Right cardiac atrium (tissue), 5 donors: ENCODE measurements at regions not wholly inside any gene's neighbourhood (a gene's known extent, or its start where the extent isn't known, plus 50 kb on each side); places are given as distances from the start of the nearest gene placed in this dataset.

ENCODE experiments used
- ATAC-seq, 2 donors: fragments of 200-7000 bp; cut with Tn5 transposase; one replicate each; pipeline versions ENCODE4 v1.8.0 to v1.9.1; 2020; ENCODE audit warnings: moderate library complexity in 2 of 2, mild to moderate bottlenecking in 1 of 2
- DNase-seq, 3 donors: peaks; one replicate each; pipeline ENCODE4 v3.0.0-alpha.2; 2020
- H3K27ac ChIP-seq: one replicate; pipeline ENCODE4 v1.5.1; 2013; ENCODE audit warnings: mild to moderate bottlenecking, low read length, control low read depth, moderate library complexity
- H3K27me3 ChIP-seq: one replicate; pipeline ENCODE4 v1.6.1; 2013; ENCODE audit not compliant: control insufficient read depth, insufficient read depth
- H3K4me1 ChIP-seq: one replicate; pipeline ENCODE4 v1.6.1; 2013; ENCODE audit warnings: low read length; ENCODE audit not compliant: control insufficient read depth, insufficient read depth
- H3K4me3 ChIP-seq: one replicate; pipeline ENCODE4 v1.5.1; 2013; ENCODE audit warnings: low read length, control low read depth
- H3K9me3 ChIP-seq: one replicate; pipeline ENCODE4 v1.6.1; 2013; ENCODE audit warnings: low read length; ENCODE audit not compliant: control insufficient read depth
- WGBS: extraction: QIAGEN DNeasy Blood & Tissue Kit; methylation state at CpG from one replicate; pipeline ENCODE4 v1.1.7; 2013; 5-methylcytosine and 5-hydroxymethylcytosine counted together
- intact Hi-C, 4 donors: fragments of 100-400 bp; cut with DNase I; formaldehyde crosslinking; loops; one replicate each; pipeline versions ENCODE4 v1.11.0 to v1.14.0; 2022 to 2023
- donor health status: healthy with polysubstance abuse.
- donor health status: DM: no; HTN: yes; CAD: no.
- donor health status: DM: no; HTN: no; CAD: no.
- donor health status: DM: no; HTN: yes; CAD: no; lungs with severe emphysema.
- donor health status: DM: yes; HTN: yes; CAD: no.

DNA sequence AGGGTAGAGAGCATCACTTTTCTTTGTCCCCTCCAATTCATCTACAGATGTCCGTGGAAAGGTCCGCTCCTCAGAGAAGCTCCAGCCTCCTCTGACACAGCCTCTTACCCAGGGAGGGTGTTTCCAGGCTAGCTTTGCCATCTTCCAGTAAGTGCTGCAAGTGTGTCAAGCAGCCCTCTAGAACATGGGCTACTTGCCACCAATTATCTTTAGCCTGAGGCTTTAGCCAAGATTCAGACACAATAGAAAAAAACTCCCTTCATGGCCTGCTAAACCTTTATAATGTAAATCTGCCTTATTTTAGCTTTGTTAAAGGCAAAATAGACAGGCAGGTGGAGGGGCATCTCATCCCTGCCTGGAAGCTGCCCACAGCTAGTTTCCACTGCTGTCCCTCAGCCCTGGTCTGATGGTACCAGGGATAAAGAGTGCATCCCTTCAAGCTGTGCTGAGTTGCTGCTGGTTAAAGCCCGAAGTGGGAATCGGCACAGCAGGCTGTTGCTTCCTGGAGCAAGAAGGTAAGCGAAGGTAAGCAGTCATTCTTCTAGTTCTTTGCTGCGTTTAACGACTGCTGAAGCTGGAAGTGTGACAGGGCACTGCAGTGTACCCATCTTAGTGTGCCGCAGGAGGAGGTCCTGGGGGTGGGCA, 190.1 kb upstream of the E2F8 start:
- H3K4me1 ChIP-seq, result peaks cover 5% of the 10 kb centered on the region
- intact Hi-C loops, result no loop called here
- no peak overlapping the region for H3K4me3 ChIP-seq
- H3K27ac ChIP-seq, result no peak overlapping the region
- ATAC-seq, result peak; percentile 36 to 69
- WGBS, result 77% methylated on average over 8 of the region's 8 CpGs
- H3K9me3 ChIP-seq, result no peaks in the 10 kb centered on the region
- no peaks in the 10 kb centered on the region for H3K27me3 ChIP-seq
- no peak for DNase-seq

GRCh38 chr11:19430346-19430745, 189.6 kb upstream of the E2F8 start:
- H3K4me1 ChIP-seq, result peaks cover 5% of the 10 kb centered on the region
- 82% methylated on average over 7 of the region's 7 CpGs for WGBS
- intact Hi-C loops, result no loop called here
- DNase-seq (no peak), ATAC-seq (no peak)
- no peak overlapping the region for H3K27ac ChIP-seq
- H3K9me3 ChIP-seq, result no peaks in the 10 kb centered on the region
- H3K4me3 ChIP-seq, result no peak overlapping the region
- no peaks in the 10 kb centered on the region for H3K27me3 ChIP-seq

DNA sequence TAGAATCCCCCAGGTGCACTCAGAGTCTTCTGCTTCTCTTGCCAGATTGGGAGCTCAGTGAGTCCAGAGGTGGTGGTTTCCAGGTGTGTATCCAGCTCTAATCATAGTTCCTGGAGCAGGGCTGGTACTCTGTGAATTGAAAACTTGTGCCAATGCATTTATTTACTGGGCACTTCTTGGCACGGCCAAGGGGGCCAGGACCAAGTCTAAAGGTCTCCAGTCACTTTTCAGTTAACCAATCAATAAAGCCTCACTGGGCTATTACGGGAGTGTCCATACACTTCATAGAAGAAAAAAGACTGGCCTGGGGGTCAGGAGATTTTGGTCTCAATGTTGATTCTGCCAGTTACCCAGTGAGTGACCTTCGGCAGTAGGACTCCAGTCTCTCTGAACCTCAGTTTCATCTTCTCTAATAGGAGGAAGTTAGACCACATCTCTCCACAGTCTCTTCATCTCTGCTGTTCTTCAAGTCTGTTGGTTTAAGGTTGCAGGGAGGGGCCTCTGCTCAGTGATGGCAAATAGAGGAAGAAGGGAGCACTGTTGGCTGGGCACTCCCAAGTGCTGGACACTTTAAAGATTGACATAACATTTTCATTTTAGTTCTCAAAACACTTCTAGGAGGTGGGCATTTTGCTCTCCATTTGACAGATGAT, 188.5 kb upstream of the E2F8 start:
- Histone ChIP-seq H3K9me3 (no peaks in the 10 kb centered on the region), H3K27me3 (no peaks in the 10 kb centered on the region), H3K4me3 (no peak overlapping the region), H3K27ac (no peak overlapping the region), H3K4me1 (peaks cover 5% of the 10 kb centered on the region)
- intact Hi-C loops, result no loop called here
- ATAC-seq (no peak), DNase-seq (no peak)
- 92% methylated on average over 3 of the region's 3 CpGs for WGBS

DNA sequence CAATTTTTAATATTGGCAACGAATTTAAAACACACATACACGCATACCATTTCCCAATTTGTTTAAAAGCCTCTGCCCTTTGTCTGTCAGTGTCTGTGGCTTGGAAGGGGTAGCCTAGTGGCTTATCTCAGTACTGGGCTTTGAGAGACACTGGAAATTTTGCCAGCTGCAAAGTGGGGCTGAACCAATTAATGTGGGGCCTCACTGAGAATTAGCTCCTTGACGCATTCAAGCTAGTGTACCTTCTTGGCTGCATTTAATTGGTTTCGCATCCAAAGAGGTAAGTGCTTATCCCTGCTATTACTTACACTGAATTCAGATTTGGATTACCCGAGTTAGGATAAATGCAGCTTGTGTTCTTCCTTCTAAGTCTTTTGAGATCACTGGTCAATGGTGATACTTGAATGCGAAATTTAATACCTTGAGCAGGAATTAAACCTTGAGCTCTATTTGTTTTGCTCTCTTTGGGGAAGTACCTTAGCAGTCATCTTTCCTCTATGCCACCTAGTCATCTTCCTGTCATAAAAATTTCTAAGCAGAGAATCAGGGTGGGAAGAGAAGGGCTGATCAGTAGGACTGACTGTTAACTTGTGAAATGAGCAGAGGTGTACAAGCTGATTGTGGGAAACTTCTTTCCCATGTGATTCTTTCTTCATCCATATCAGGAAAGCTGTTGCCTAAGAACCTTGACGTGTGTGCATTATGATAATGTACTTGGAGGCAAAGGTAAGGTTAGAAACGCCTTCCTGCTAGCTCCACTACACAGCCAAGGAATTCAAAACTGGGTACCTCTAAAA, 187.7 kb upstream of the E2F8 start:
- H3K9me3 ChIP-seq, result no peaks in the 10 kb centered on the region
- ATAC-seq, result no peak
- no peaks in the 10 kb centered on the region for H3K27me3 ChIP-seq
- peaks cover 5% of the 10 kb centered on the region for H3K4me1 ChIP-seq
- WGBS, result 87% methylated on average over 8 of the region's 8 CpGs
- H3K4me3 ChIP-seq, result no peak overlapping the region
- no peak overlapping the region for H3K27ac ChIP-seq
- DNase-seq, result no peak
- intact Hi-C loops, result no loop called here

DNA sequence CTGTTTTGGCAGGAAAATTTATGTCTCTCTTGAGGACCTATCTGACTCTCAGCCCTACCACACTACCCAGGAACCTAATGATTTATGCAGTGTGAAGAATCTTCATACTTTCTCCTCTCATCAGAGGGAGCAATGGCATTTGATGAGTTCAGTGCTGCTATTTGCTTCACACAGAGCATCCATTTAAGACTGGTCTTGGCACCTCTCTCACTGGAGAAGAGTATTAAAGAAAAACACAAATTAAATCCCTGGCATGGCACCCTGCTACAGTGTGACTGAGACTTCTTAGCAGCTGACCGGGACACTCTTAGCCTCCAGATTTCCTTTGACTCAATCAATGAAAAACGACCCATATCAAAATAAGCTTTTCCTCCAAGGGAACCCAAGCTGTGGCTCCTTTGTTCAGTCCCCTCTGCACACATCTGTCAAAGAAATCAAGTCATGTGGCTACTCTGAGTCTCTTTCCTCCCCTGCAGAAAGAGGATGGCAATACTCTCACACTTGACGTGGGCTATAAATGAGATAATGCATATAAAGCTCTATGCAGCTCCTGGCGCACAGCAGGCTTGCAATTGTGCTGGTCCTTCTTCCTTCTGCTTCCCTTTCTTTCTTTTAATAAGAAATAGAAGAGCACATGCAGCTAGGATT, 186.1 kb upstream of the E2F8 start:
- Histone ChIP-seq H3K27me3 (no peaks in the 10 kb centered on the region), H3K9me3 (no peaks in the 10 kb centered on the region), H3K4me1 (peaks cover 5% of the 10 kb centered on the region), H3K27ac (no peak overlapping the region), H3K4me3 (no peak overlapping the region)
- ATAC-seq (no peak), DNase-seq (no peak)
- 47% methylated on average over 4 of the region's 4 CpGs for WGBS
- intact Hi-C loops, result no loop called here

DNA sequence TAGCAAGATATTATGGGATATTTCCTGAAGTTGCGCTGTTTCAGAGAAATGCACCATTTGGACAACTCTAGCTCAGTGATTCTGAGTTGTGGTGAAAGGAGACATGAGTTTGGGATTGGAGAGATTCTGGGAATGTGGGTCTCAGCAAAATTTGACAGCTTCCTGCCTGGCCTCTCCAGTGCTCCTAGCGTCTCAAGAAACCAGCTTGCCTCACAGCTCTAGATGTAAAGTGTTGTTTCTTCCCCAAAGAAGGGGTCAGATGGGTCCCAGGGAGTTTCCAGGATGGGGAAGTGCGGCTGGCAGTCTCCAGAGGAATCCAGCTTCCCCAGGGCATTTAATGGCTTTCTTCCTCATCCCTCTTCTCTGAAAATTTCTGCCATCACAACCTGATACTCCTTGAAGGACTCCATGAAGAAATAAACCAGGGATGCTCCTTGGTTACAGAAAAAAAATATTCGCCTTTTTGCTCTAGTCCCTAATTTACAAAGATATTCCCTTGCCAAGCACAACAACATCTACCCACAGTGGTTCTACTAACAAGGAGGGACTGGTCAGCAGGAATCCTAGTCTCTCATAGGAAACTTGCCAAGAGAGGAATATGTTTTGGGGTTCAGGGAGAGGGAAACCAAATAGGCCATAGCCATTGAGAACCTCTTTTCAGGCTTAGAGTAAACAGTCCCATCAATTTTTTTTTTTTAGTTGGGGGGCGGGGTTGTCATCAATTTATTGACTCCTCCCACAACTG, 185.4 kb upstream of the E2F8 start:
- 71% methylated on average over 5 of the region's 5 CpGs for WGBS
- H3K4me1 ChIP-seq, result peaks cover 3% of the 10 kb centered on the region
- DNase-seq, result no peak
- H3K27ac ChIP-seq, result no peak overlapping the region
- H3K4me3 ChIP-seq, result no peak overlapping the region
- H3K27me3 ChIP-seq, result no peaks in the 10 kb centered on the region
- no peaks in the 10 kb centered on the region for H3K9me3 ChIP-seq
- intact Hi-C loops, result no loop called here
- ATAC-seq, result peak in 1 of 2 donors; percentile 37

- WGBS, result 73% methylated on average over 7 of the region's 7 CpGs
These were observed 181.5 kb upstream of the E2F8 start for GRCh38 chr11:19422276-19422675.

DNA sequence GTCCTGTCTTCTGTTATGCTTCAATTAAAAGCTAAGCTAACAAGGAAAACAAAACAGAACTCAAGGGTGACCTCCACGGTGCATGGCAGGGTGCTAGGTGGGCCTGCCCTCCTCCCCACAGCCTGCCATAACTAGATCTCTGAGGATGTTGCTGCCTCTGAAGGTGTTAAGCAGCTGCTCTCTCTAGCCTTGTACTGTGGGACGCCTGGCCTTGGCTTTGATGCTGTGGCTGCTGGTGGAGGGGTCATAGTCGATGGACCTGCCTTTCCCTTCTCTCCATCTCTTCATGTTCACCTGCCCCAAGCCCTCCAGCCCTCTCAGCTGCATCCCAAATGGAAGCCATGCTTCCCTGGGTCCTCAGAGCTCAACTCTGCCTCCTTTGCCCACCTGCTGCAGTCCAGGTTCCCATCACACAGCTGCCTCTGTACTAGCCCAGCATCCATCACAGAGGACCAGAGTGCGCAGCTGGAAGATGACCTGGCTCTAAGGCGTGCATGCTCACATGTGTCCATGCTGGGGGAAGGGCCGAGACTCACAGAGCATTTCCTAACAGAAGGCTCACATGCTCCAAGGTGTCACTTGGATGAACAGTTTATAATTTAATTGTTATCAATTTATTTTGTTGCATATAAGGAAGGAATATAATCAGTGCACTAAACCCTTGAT, 180.3 kb upstream of the E2F8 start:
- H3K4me3 ChIP-seq, result no peak overlapping the region
- no peaks in the 10 kb centered on the region for H3K9me3 ChIP-seq
- no peaks in the 10 kb centered on the region for H3K27me3 ChIP-seq
- ATAC-seq (peak in 1 of 2 donors; percentile 18), DNase-seq (no peak)
- intact Hi-C loops, result no loop called here
- H3K27ac ChIP-seq, result no peak overlapping the region
- H3K4me1 ChIP-seq, result no peaks in the 10 kb centered on the region
- 78% methylated on average over 6 of the region's 6 CpGs for WGBS

More at GRCh38 chr11:19422276-19422675, 181.5 kb upstream of the E2F8 start:
- Histone ChIP-seq H3K4me3 (no peak overlapping the region), H3K27ac (no peak overlapping the region), H3K4me1 (peaks cover 3% of the 10 kb centered on the region), H3K27me3 (no peaks in the 10 kb centered on the region), H3K9me3 (no peaks in the 10 kb centered on the region)
- no peak for DNase-seq
- ATAC-seq, result no peak
- intact Hi-C loops, result no loop called here

GRCh38 chr11:19419808-19420207, 179.1 kb upstream of the E2F8 start:
- intact Hi-C loops, result no loop called here
- ATAC-seq, result no peak

GRCh38 chr11:19419021-19419750, 178.4 kb upstream of the E2F8 start:
- Histone ChIP-seq H3K9me3 (no peaks in the 10 kb centered on the region), H3K27ac (no peak overlapping the region), H3K4me3 (no peak overlapping the region), H3K27me3 (no peaks in the 10 kb centered on the region), H3K4me1 (no peaks in the 10 kb centered on the region)
- intact Hi-C loops, result no loop called here
- ATAC-seq (no peak), DNase-seq (no peak)
- WGBS, result 45% methylated on average over 8 of the region's 8 CpGs

More at GRCh38 chr11:19419808-19420207, 179.1 kb upstream of the E2F8 start:
- Histone ChIP-seq H3K4me1 (no peaks in the 10 kb centered on the region), H3K4me3 (no peak overlapping the region), H3K27ac (no peak overlapping the region), H3K27me3 (no peaks in the 10 kb centered on the region), H3K9me3 (no peaks in the 10 kb centered on the region)
- no peak for DNase-seq
- WGBS, result 82% methylated on average over 7 of the region's 7 CpGs
